ENCODE measurements at regions not wholly inside any gene's neighbourhood (a gene's known extent, or its start where the extent isn't known, plus 50 kb on each side); places are given as distances from the start of the nearest gene placed in this dataset.

- TF ChIP-seq, protein P1, sequence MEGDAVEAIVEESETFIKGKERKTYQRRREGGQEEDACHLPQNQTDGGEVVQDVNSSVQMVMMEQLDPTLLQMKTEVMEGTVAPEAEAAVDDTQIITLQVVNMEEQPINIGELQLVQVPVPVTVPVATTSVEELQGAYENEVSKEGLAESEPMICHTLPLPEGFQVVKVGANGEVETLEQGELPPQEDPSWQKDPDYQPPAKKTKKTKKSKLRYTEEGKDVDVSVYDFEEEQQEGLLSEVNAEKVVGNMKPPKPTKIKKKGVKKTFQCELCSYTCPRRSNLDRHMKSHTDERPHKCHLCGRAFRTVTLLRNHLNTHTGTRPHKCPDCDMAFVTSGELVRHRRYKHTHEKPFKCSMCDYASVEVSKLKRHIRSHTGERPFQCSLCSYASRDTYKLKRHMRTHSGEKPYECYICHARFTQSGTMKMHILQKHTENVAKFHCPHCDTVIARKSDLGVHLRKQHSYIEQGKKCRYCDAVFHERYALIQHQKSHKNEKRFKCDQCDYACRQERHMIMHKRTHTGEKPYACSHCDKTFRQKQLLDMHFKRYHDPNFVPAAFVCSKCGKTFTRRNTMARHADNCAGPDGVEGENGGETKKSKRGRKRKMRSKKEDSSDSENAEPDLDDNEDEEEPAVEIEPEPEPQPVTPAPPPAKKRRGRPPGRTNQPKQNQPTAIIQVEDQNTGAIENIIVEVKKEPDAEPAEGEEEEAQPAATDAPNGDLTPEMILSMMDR (IDR thresholded peaks at IDR 0.05): no peak
- Histone ChIP-seq H3K36me3 (no peaks in the 10 kb centered on the region), H3K4me1 (ENCODE audit: control insufficient read depth in 1 of 2, insufficient read depth in 1 of 2, low read depth in 1 of 2, low read length in 1 of 2) (no peaks in the 10 kb centered on the region), H3K27me3 (no peaks in the 10 kb centered on the region), H3K4me3 (ENCODE audit: low read depth in 1 of 2, low read length in 1 of 2) (no peak overlapping the region), H3K9me3 (no peaks in the 10 kb centered on the region), H3K27ac (no peak overlapping the region)
Observed at GRCh38 chrX:137101273-137101990, 67.6 kb upstream of the GPR101 start.

All from neutrophil (primary cell).